T-helper 17 cell (primary cell): ENCODE measurements at regions not wholly inside any gene's neighbourhood (a gene's known extent, or its start where the extent isn't known, plus 50 kb on each side); places are given as distances from the start of the nearest gene placed in this dataset.
"Not testable (repeated sequence)": the region's sequence is repeated elsewhere in the genome, so short reads cannot be mapped to it uniquely, and the experiment has no call there.

ENCODE experiments used
- ATAC-seq: fragments of 150-1000 bp; cut with Tn5 transposase; 2 replicates; pipeline ENCODE4 v1.10.0; 2021; ENCODE audit warnings: mild to moderate bottlenecking, moderate library complexity
- DNase-seq, 3 donors: peaks; one replicate each; pipeline versions ENCODE4 v3.0.0 to v3.0.0-alpha.2; 2020 to 2021
- H3K9me3 ChIP-seq: one replicate; pipeline ENCODE4 v1.7.0; 2013; ENCODE audit warnings: low read length, mild to moderate bottlenecking; ENCODE audit not compliant: control insufficient read depth, poor library complexity, severe bottlenecking
- H3K27ac Mint-ChIP-seq: one replicate; pipeline ENCODE4 v1.8.0; 2022; ENCODE audit warnings: mild to moderate bottlenecking, moderate library complexity, mixed read lengths
- H3K27me3 Mint-ChIP-seq: one replicate; pipeline ENCODE4 v1.8.0; 2022; ENCODE audit warnings: mixed read lengths
- H3K36me3 Mint-ChIP-seq: one replicate; pipeline ENCODE4 v1.8.0; 2022; ENCODE audit warnings: low read depth, mixed read lengths
- H3K4me1 Mint-ChIP-seq: one replicate; pipeline ENCODE4 v1.8.0; 2022; ENCODE audit warnings: mild to moderate bottlenecking, mixed read lengths
- H3K4me3 Mint-ChIP-seq: one replicate; pipeline ENCODE4 v1.8.0; 2022; ENCODE audit warnings: mild to moderate bottlenecking, moderate library complexity, mixed read lengths

GRCh38 chr1:190792873-190793272 is 315.2 kb upstream of the BRINP3 start:
- no peaks in the 10 kb centered on the region for H3K9me3 ChIP-seq
- Mint-ChIP-seq H3K27ac (no peak overlapping the region), H3K36me3 (no peaks in the 10 kb centered on the region), H3K27me3 (no peaks in the 10 kb centered on the region), H3K4me3 (no peak overlapping the region), H3K4me1 (no peaks in the 10 kb centered on the region)
- ATAC-seq, result no peak
- DNase-seq, result no peak

GRCh38 chr1:190807629-190808028 is 330.0 kb upstream of the BRINP3 start:
- no peak for ATAC-seq
- Mint-ChIP-seq H3K27me3 (no peaks in the 10 kb centered on the region), H3K4me3 (no peak overlapping the region), H3K36me3 (no peaks in the 10 kb centered on the region), H3K27ac (no peak overlapping the region), H3K4me1 (no peaks in the 10 kb centered on the region)
- no peak for DNase-seq
- H3K9me3 ChIP-seq, result no peaks in the 10 kb centered on the region

- H3K9me3 ChIP-seq, result no peaks in the 10 kb centered on the region
- no peaks in the 10 kb centered on the region for H3K4me1 Mint-ChIP-seq
- DNase-seq, result no peak
- no peaks in the 10 kb centered on the region for H3K36me3 Mint-ChIP-seq
- H3K27ac Mint-ChIP-seq, result no peak overlapping the region
- H3K27me3 Mint-ChIP-seq, result no peaks in the 10 kb centered on the region
- H3K4me3 Mint-ChIP-seq, result no peak overlapping the region
- ATAC-seq, result no peak
Measured at GRCh38 chr1:190808035-190808434, 330.4 kb upstream of the BRINP3 start.

GRCh38 chr1:190809312-190809711 is 331.6 kb upstream of the BRINP3 start:
- Mint-ChIP-seq H3K27me3 (no peaks in the 10 kb centered on the region), H3K36me3 (no peaks in the 10 kb centered on the region), H3K4me1 (no peaks in the 10 kb centered on the region), H3K4me3 (no peak overlapping the region), H3K27ac (no peak overlapping the region)
- H3K9me3 ChIP-seq, result no peaks in the 10 kb centered on the region
- DNase-seq (no peak), ATAC-seq (no peak)

GRCh38 chr1:190812996-190813395 is 335.3 kb upstream of the BRINP3 start:
- ATAC-seq (no peak), DNase-seq (no peak)
- no peaks in the 10 kb centered on the region for H3K9me3 ChIP-seq
- H3K36me3 Mint-ChIP-seq, result no peaks in the 10 kb centered on the region
- H3K27me3 Mint-ChIP-seq, result no peaks in the 10 kb centered on the region
- no peak overlapping the region for H3K4me3 Mint-ChIP-seq
- H3K27ac Mint-ChIP-seq, result no peak overlapping the region
- H3K4me1 Mint-ChIP-seq, result no peaks in the 10 kb centered on the region

GRCh38 chr1:190832511-190832910 is 354.8 kb upstream of the BRINP3 start:
- ATAC-seq (no peak), DNase-seq (no peak)
- Mint-ChIP-seq H3K4me3 (no peak overlapping the region), H3K36me3 (no peaks in the 10 kb centered on the region), H3K27me3 (no peaks in the 10 kb centered on the region), H3K27ac (no peak overlapping the region), H3K4me1 (no peaks in the 10 kb centered on the region)
- H3K9me3 ChIP-seq, result peaks cover 5% of the 10 kb centered on the region

GRCh38 chr1:190835658-190836057 is 358.0 kb upstream of the BRINP3 start:
- Mint-ChIP-seq H3K4me1 (no peaks in the 10 kb centered on the region), H3K36me3 (no peaks in the 10 kb centered on the region)
- ATAC-seq, result no peak

GRCh38 chr1:190837200-190837599 is 359.5 kb upstream of the BRINP3 start:
- not testable (repeated sequence) for H3K27ac Mint-ChIP-seq, H3K9me3 ChIP-seq, H3K27me3 Mint-ChIP-seq, DNase-seq, ATAC-seq, H3K4me3 Mint-ChIP-seq, H3K4me1 Mint-ChIP-seq, H3K36me3 Mint-ChIP-seq

More at GRCh38 chr1:190835658-190836057, 358.0 kb upstream of the BRINP3 start:
- H3K27ac Mint-ChIP-seq, result no peak overlapping the region
- no peak overlapping the region for H3K4me3 Mint-ChIP-seq
- no peaks in the 10 kb centered on the region for H3K27me3 Mint-ChIP-seq
- DNase-seq, result no peak
- H3K9me3 ChIP-seq, result no peaks in the 10 kb centered on the region

GRCh38 chr1:190837888-190838287 is 360.2 kb upstream of the BRINP3 start:
- no peaks in the 10 kb centered on the region for H3K4me1 Mint-ChIP-seq
- H3K27me3 Mint-ChIP-seq, result no peaks in the 10 kb centered on the region
- H3K9me3 ChIP-seq, result no peaks in the 10 kb centered on the region
- no peak overlapping the region for H3K27ac Mint-ChIP-seq
- DNase-seq (no peak), ATAC-seq (no peak)
- no peaks in the 10 kb centered on the region for H3K36me3 Mint-ChIP-seq
- no peak overlapping the region for H3K4me3 Mint-ChIP-seq

GRCh38 chr1:190847166-190847565 is 369.5 kb upstream of the BRINP3 start:
- H3K27me3 Mint-ChIP-seq, result no peaks in the 10 kb centered on the region
- no peaks in the 10 kb centered on the region for H3K36me3 Mint-ChIP-seq

GRCh38 chr1:190849346-190849745 is 371.7 kb upstream of the BRINP3 start:
- no peak overlapping the region for H3K27ac Mint-ChIP-seq
- no peaks in the 10 kb centered on the region for H3K36me3 Mint-ChIP-seq
- H3K4me1 Mint-ChIP-seq, result no peaks in the 10 kb centered on the region
- DNase-seq, result no peak
- no peak overlapping the region for H3K4me3 Mint-ChIP-seq
- no peaks in the 10 kb centered on the region for H3K27me3 Mint-ChIP-seq
- no peak for ATAC-seq
- no peaks in the 10 kb centered on the region for H3K9me3 ChIP-seq

More at GRCh38 chr1:190847166-190847565, 369.5 kb upstream of the BRINP3 start:
- H3K9me3 ChIP-seq, result no peaks in the 10 kb centered on the region
- no peak for ATAC-seq
- Mint-ChIP-seq H3K27ac (no peak overlapping the region), H3K4me3 (no peak overlapping the region), H3K4me1 (no peaks in the 10 kb centered on the region)
- no peak for DNase-seq

- H3K4me1 Mint-ChIP-seq, result no peaks in the 10 kb centered on the region
- DNase-seq (no peak), ATAC-seq (no peak)
- H3K36me3 Mint-ChIP-seq, result no peaks in the 10 kb centered on the region
- no peak overlapping the region for H3K27ac Mint-ChIP-seq
- H3K9me3 ChIP-seq, result no peaks in the 10 kb centered on the region
- H3K27me3 Mint-ChIP-seq, result no peaks in the 10 kb centered on the region
- no peak overlapping the region for H3K4me3 Mint-ChIP-seq
Measured at GRCh38 chr1:190852611-190853010, 374.9 kb upstream of the BRINP3 start.

- Mint-ChIP-seq H3K27me3 (no peaks in the 10 kb centered on the region), H3K36me3 (no peaks in the 10 kb centered on the region), H3K4me3 (no peak overlapping the region), H3K27ac (no peak overlapping the region), H3K4me1 (no peaks in the 10 kb centered on the region)
- DNase-seq (no peak), ATAC-seq (no peak)
- H3K9me3 ChIP-seq, result peaks cover 2% of the 10 kb centered on the region
Measured at GRCh38 chr1:190858140-190858539, 380.5 kb upstream of the BRINP3 start.

- no peak overlapping the region for H3K27ac Mint-ChIP-seq
- no peaks in the 10 kb centered on the region for H3K4me1 Mint-ChIP-seq
- no peaks in the 10 kb centered on the region for H3K27me3 Mint-ChIP-seq
- no peak overlapping the region for H3K4me3 Mint-ChIP-seq
- H3K9me3 ChIP-seq, result peaks cover 4% of the 10 kb centered on the region
- no peak for DNase-seq
- no peak for ATAC-seq
- no peaks in the 10 kb centered on the region for H3K36me3 Mint-ChIP-seq
Measured at GRCh38 chr1:190864013-190864641, 386.5 kb upstream of the BRINP3 start.
